ENCODE measurements at regions not wholly inside any gene's neighbourhood (a gene's known extent, or its start where the extent isn't known, plus 50 kb on each side); places are given as distances from the start of the nearest gene placed in this dataset.

GRCh38 chr5:128009403-128009802 is 74.2 kb upstream of the SLC12A2 start:
- Histone ChIP-seq H3K27me3 (ENCODE audit: control insufficient read depth, insufficient read depth, low read length) (no peaks in the 10 kb centered on the region), H3K4me3 (ENCODE audit: low read depth in 2 of 2, low read length in 2 of 2) (no peak overlapping the region), H3K27ac (ENCODE audit: low read length) (no peak overlapping the region), H3K36me3 (ENCODE audit: control insufficient read depth, insufficient read depth, low read length) (no peaks in the 10 kb centered on the region), H3K9me3 (ENCODE audit: control insufficient read depth, insufficient read depth, low read depth, low read length) (no peaks in the 10 kb centered on the region), H3K4me1 (ENCODE audit: control insufficient read depth, insufficient read depth, low read length) (no peaks in the 10 kb centered on the region)
- ChIA-PET POLR2A (no interaction called here), CTCF (no interaction called here)
- DNase-seq (ENCODE audit: low read depth, low spot score) (no peak), ATAC-seq (no peak)
- intact Hi-C loops (cut with micrococcal nuclease; ENCODE audit: unreplicated experiment): no loop called here
- no TSS peak for BruUV-seq (replicated peaks)
- no peak for TF ChIP-seq REST (IDR thresholded peaks at IDR 0.05; ENCODE audit: insufficient read depth in 1 of 2, low read depth in 2 of 2, low read length in 1 of 2)
- no peak for TF ChIP-seq SIN3A (IDR thresholded peaks at IDR 0.05; ENCODE audit: borderline replicate concordance, insufficient read depth, low read depth, low read length)
- TF ChIP-seq POLR2AphosphoS5 (IDR thresholded peaks at IDR 0.05; ENCODE audit: low read depth, low read length): no peak
- no peak for TF ChIP-seq TCF7L2 (IDR thresholded peaks at IDR 0.05; ENCODE audit: low read depth, low read length)
- TF ChIP-seq CTCF (IDR thresholded peaks at IDR 0.05): no peak
- in situ Hi-C loops (cut with HindIII; ENCODE audit: low pct_unique_long_range_greater_than_20kb, low sequenced_read_pairs): no loop called here

GRCh38 chr5:128011339-128011738 is 72.2 kb upstream of the SLC12A2 start:
- ChIA-PET POLR2A (no interaction called here), CTCF (no interaction called here)
- H3K9me3 ChIP-seq (ENCODE audit: control insufficient read depth, insufficient read depth, low read depth, low read length): no peaks in the 10 kb centered on the region
- no TSS peak for BruUV-seq (replicated peaks)
- ATAC-seq: no peak
- no peaks in the 10 kb centered on the region for H3K4me1 ChIP-seq (ENCODE audit: control insufficient read depth, insufficient read depth, low read length)
- no peaks in the 10 kb centered on the region for H3K36me3 ChIP-seq (ENCODE audit: control insufficient read depth, insufficient read depth, low read length)
- intact Hi-C loops (cut with micrococcal nuclease; ENCODE audit: unreplicated experiment) (no loop called here), in situ Hi-C loops (cut with HindIII; ENCODE audit: low pct_unique_long_range_greater_than_20kb, low sequenced_read_pairs) (no loop called here)
- H3K27ac ChIP-seq (ENCODE audit: low read length): no peak overlapping the region
- no peaks in the 10 kb centered on the region for H3K27me3 ChIP-seq (ENCODE audit: control insufficient read depth, insufficient read depth, low read length)
- no peak for TF ChIP-seq POLR2AphosphoS5 (IDR thresholded peaks at IDR 0.05; ENCODE audit: low read depth, low read length)
- no peak for TF ChIP-seq REST (IDR thresholded peaks at IDR 0.05; ENCODE audit: insufficient read depth in 1 of 2, low read depth in 2 of 2, low read length in 1 of 2)
- no peak for TF ChIP-seq SIN3A (IDR thresholded peaks at IDR 0.05; ENCODE audit: borderline replicate concordance, insufficient read depth, low read depth, low read length)
- no peak for TF ChIP-seq CTCF (IDR thresholded peaks at IDR 0.05)
- TF ChIP-seq TCF7L2 (IDR thresholded peaks at IDR 0.05; ENCODE audit: low read depth, low read length): no peak
- DNase-seq (ENCODE audit: low read depth, low spot score): no peak
- H3K4me3 ChIP-seq (ENCODE audit: low read depth in 2 of 2, low read length in 2 of 2): no peak overlapping the region

All from Panc1 (cell line).